GM13976 (cell line): ENCODE measurements at regions not wholly inside any gene's neighbourhood (a gene's known extent, or its start where the extent isn't known, plus 50 kb on each side); places are given as distances from the start of the nearest gene placed in this dataset.

ENCODE experiments used
- DNase-seq: peaks from one replicate; pipeline ENCODE4 v3.0.0; 2012; ENCODE audit warnings: low spot score
- CTCF ChIP-seq: IDR thresholded peaks from 2 replicates; pipeline ENCODE4 v1.5.1; 2012; ENCODE audit warnings: borderline replicate concordance, mild to moderate bottlenecking; ENCODE audit not compliant: insufficient read depth; ENCODE audit errors: extremely low read depth, missing control alignments, control extremely low read depth
- in situ Hi-C: fragments of 300-500 bp; cut with MboI; formaldehyde crosslinking; loops from one replicate; pipeline ENCODE4 v1.12.0; 2022; ENCODE audit warnings: low sequenced_read_pairs, mixed read lengths, inconsistent platforms; ENCODE audit not compliant: unreplicated experiment

GRCh38 chr5:108681079-108681921, 66.4 kb upstream of the FER start:
- peak; percentile 80 for TF ChIP-seq CTCF
- in situ Hi-C loops, result no loop called here
- DNase-seq, result peak; percentile 65

- no peak for TF ChIP-seq CTCF
- in situ Hi-C loops, result loop anchor here (10.0 kb wide), 1 partner anchor 797 kb away; no protein-coding TSS in a partner anchor
Measured at GRCh38 chr5:108678091-108678490, 69.6 kb upstream of the FER start.

GRCh38 chr5:108675736-108676135, 72.0 kb upstream of the FER start:
- in situ Hi-C loops, result loop anchor here (10.0 kb wide), 1 partner anchor 799 kb away; no protein-coding TSS in a partner anchor
- no peak for DNase-seq

More at GRCh38 chr5:108678091-108678490, 69.6 kb upstream of the FER start:
- DNase-seq, result no peak

GRCh38 chr5:108672639-108673038, 75.1 kb upstream of the FER start:
- in situ Hi-C loops, result loop anchor here (10.0 kb wide), 1 partner anchor 802 kb away; no protein-coding TSS in a partner anchor
- DNase-seq, result no peak
- no peak for TF ChIP-seq CTCF

More at GRCh38 chr5:108675736-108676135, 72.0 kb upstream of the FER start:
- TF ChIP-seq CTCF, result no peak

- in situ Hi-C loops, result loop anchor here (10.0 kb wide), 1 partner anchor 804 kb away; no protein-coding TSS in a partner anchor
- no peak for DNase-seq
- no peak for TF ChIP-seq CTCF
Measured at GRCh38 chr5:108670591-108671289, 77.0 kb upstream of the FER start.

- no peak for TF ChIP-seq CTCF
- in situ Hi-C loops, result no loop called here
- DNase-seq, result no peak
Measured at GRCh38 chr5:108669462-108669861, 78.2 kb upstream of the FER start.
